NCI-H1694 (cell line): ENCODE measurements at regions not wholly inside any gene's neighbourhood (a gene's known extent, or its start where the extent isn't known, plus 50 kb on each side); places are given as distances from the start of the nearest gene placed in this dataset.

Experiments used
- DNase-seq: peaks from one replicate; lab custom pipeline; 2025; lab: John Stamatoyannopoulos, UW

GRCh38 chr11:92659793-92660192 lies 309.7 kb upstream of the MTNR1B start:
- DNase-seq = no peak

GRCh38 chr11:92662601-92663360 lies 306.7 kb upstream of the MTNR1B start:
- no peak for DNase-seq

DNA sequence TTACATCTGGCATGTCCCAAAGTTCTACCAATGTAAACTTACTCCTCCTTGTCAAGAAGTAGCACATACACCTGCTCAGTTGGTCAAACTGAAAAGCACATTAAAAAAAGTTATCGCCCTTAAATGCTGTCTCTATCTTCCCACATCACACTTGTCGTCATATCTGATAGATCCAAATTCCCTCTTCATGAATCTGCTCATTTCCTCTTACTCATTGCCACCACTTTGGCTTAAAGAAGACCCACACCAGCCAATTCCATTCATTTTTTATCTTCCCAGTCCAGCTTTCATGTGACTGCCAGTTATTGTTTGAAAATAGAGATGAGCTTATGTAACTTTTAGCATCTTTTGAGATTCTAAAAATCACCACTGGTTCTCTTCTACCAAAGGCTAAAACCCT lies 305.9 kb upstream of the MTNR1B start:
- no peak for DNase-seq

- no peak for DNase-seq
These were observed 301.8 kb upstream of the MTNR1B start for GRCh38 chr11:92667486-92668152.

DNA sequence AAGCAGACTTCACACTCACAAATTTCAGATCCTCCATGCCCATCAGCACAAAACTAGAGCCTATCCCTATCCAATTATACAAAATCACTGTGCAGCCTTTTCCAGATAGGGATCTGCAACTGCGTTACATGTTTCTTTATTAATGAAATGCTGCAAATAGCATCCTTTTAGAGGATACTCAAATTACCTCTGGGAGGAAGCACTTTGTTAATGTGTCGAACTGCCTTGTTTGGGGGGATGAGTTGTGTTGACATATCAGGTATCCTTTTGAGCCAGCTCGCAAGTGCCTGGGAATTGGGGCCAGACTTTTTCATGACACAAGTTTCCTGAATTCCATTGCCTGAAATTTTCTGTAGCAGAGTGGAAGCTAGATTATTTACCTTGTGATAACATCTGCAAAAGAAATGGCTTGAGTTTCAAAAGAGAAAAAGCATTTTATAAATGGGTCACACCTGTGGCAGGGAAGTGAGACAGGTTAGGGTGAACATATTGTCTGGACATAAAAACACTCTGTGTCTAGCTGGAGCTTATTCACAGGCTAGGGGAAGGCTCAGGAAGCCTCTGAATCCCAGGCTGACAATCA lies 299.1 kb upstream of the MTNR1B start:
- DNase-seq = no peak

DNA sequence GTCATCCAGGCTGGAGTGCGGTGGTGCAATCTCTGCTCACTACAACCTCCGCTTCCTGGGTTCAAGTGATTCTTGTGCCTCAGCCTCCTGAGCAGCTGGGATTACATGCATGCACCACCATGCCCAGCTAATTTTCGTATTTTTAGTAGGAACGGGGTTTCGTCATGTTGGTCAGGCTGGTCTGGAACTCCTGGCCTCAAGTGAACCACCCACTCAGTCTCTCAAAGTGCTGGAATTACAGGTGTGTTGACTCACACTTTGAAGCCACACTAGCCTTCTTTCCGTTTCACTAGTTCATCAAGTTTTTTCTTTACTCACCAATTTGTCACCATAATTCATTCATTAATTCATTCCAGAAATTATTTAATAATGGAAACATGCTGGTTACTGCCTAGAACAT lies 298.4 kb upstream of the MTNR1B start:
- no peak for DNase-seq

DNA sequence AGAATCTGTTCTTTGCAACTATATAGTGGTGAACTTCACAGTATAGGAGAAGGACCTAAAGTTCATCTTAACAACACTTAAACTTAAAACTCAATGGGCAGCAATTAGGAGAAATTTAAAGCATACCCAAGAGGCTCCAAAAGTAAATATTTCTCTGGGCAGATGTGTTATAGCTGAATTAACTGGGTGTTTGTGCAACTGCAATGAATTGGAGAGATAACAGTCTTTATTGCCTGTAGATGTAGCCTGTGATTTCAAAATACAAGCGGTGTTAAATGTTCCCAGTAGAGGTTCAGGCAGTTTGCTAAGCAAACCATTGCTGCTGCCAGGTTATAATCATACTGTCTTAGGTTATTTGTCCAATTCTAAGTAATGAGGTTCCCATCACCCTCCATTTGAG lies 294.1 kb upstream of the MTNR1B start:
- DNase-seq = no peak

DNA sequence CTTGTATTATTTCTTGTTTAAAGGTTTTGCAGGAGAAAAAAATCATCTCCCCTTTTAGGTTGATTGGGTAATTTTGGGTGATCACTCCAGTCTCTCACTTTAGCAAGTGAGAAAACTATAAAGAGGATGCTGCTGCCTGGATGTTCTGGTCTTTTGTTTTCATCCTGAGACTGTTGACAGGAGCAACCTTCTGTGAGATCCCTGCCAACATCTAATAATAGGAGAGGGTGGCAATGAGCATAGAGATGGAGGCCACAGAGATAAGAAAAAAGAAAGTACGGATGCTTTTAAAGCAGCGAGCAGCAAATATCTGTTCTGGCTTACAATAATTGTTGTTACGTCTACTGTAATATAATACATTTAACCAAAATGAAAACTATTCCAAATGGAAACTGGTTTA lies 293.6 kb upstream of the MTNR1B start:
- no peak for DNase-seq

DNA sequence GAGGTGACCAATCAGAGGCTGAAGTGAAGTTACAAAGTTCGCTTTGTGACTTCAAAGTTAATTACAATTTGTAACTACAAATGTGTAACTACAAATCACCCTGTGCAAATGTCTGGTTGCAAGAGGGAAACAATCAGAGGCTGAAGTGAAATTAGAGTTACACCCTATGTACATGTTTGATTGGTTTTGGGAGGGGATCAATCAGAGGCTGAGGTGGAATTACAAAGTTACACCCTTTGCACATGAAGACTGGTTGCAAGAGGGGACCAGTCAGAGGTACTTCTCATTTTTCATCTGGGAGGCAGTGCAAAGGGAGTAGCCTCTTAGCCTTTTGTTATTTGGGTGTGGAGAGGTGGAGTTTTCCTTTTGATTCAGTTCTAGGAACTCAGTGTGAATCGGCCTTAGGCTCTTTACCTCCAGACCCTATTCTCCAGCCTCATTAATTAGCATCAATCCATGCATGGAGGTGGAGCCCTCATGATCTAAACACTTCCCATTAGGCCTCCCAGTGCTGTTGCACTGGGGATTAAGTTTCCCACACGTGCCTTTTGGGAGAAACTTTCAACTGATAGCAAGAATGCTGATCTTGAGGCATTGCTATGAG lies 291.3 kb upstream of the MTNR1B start:
- DNase-seq = no peak

DNA sequence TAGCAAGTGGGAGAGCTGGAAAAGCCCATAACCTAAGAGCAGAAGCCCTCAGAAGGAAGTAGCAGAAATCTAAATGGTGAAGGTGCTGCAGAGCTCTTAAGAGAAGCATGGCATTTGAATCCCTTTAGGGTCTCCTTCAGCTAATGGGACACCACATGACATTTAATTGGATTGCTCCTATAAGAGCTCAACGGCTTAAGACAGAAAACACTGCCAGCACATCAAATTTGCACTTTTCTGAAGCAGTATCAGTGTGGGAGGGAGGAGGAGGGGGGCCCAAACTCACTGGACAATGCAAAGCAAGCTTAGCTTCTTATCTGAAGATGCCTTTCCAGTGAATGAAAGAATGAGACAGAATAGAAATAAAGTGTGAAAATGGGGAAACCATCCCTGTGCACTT lies 287.9 kb upstream of the MTNR1B start:
- no peak for DNase-seq

GRCh38 chr11:92682136-92682535 lies 287.3 kb upstream of the MTNR1B start:
- DNase-seq = no peak

GRCh38 chr11:92682952-92683351 lies 286.5 kb upstream of the MTNR1B start:
- no peak for DNase-seq

DNA sequence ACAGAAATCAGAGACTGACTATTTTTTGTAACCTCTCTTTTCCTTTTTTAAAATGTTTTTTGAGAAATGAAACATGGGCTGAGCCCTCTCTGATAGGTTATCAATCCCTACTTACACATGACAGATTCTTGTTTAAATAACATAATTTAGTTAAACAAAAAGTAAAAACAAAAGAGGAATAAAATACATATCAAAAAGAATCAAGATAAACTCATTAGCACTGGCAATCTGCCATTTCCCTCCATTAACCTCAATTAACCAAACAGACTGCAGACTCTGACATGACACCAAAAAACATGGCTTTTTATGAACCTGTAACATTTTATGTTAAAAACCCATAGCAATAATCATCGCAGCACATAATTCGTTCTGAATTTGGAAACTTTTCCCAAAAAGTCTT lies 284.4 kb upstream of the MTNR1B start:
- no peak for DNase-seq

- no peak for DNase-seq
These were observed 281.7 kb upstream of the MTNR1B start for GRCh38 chr11:92687724-92688123.

GRCh38 chr11:92688416-92688815 lies 281.0 kb upstream of the MTNR1B start:
- no peak for DNase-seq

DNA sequence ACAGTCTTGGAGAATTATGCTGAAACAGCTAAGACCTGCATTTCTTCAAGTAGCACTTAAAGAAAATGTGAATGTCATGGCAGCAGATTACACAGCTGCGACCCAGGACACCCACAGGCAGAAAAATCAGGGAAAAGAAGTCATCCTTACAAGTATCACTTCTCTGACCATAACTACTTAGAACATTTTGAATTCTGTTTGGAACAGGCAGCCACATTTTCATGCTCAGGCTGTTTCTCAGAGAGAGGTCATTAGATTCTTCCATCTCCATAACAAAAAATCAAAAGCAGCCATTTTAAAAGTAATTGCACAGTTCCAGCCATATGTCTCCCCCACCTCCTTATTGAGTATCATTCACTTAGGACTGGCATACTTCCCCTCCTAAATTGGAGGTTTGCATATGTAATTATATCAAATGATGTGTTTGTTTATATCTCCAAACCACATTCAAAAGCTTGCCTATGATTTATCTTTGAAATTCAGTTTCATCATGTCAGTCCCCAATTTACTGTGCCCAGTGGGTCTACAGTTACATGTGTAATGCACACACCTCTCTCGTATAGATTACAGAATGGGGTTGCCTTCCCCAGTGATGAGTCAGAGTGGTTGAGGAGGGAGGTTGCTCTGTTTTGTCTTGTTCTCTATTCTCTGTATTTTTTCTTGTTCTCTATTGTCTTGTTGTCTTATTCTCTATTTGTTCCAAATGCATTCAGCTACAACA lies 276.5 kb upstream of the MTNR1B start:
- DNase-seq = no peak

GRCh38 chr11:92696076-92696475 lies 273.4 kb upstream of the MTNR1B start:
- DNase-seq = no peak

- no peak for DNase-seq
These were observed 271.8 kb upstream of the MTNR1B start for GRCh38 chr11:92697461-92698312.

DNA sequence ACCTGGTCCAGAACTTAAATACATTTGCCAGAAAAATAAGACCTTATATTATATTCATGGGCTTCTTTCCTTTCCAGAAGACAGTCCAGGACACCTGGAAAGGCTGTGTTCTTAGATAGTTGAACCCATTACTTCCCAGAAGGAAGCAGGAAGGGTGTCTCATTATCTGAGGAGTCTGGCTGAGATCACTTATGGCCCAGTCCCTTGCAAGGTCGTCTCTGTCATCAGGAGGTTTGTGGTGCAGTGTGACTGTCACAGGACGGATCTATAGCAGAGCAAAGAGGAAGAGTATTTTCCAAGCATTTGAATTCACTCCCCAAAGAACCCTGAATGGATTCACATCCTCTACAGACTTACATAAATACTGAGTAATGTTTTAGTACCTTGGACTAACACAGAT lies 270.7 kb upstream of the MTNR1B start:
- DNase-seq = no peak

DNA sequence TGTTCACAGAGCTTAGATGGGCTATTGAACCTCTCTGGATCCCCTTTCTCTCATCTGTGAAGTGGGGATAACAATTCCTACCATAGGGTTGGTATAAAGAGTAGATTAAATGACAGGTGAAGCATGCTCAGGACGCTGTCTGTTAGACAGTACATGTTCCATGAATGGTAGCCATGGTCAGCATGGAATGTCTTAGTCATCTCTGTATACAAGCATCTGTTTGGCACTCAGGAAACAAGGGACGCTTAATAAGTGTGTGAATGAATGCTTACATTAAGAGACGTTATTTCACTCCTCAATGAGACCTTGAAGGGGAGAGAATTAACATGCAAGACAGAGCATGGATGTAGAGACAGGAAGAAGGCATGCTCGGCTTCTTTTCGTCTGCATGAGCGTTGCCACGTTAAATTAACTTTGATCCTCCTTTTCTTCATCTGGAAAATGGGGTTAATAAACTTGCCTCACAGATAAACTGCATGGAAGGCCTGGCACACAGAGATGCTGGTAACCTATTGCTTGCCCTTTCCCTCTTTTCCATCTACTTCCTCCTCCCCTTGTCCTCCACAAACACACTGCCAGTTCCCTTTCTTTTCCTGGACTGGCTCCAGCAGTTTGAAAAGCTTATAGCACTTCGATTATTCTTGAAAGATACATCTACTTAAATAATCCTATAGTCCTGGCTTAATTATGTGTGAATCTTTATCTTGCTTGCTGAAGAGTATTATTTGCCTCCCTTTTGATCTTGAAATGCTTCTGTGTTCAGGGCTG lies 267.2 kb upstream of the MTNR1B start:
- DNase-seq = no peak
